GM23338 (cell line): ENCODE measurements at regions not wholly inside any gene's neighbourhood (a gene's known extent, or its start where the extent isn't known, plus 50 kb on each side); places are given as distances from the start of the nearest gene placed in this dataset.

Experiments
- ATAC-seq: fragments of 200-7000 bp; cut with Tn5 transposase; 3 replicates; pipeline ENCODE4 v1.9.1; 2020
- DNase-seq: peaks from one replicate; pipeline ENCODE4 v3.0.0-alpha.2; 2015; ENCODE audit warnings: low spot score
- H2AFZ ChIP-seq: fragments of 200-600 bp; sonication (generic); 2 replicates; pipeline ENCODE4 v1.8.0; 2016; ENCODE audit warnings: antibody characterized with exemption, mild to moderate bottlenecking, moderate library complexity
- H3F3A ChIP-seq: fragments of 200-600 bp; sonication (generic); replicated peaks from 2 replicates; pipeline ENCODE4 v1.8.0; 2017; ENCODE audit warnings: antibody characterized with exemption, mixed run types, low read depth
- H3K27ac ChIP-seq: fragments of 200-600 bp; sonication (generic); 2 replicates; pipeline ENCODE4 v1.6.1; 2016; ENCODE audit warnings: low read depth
- H3K27me3 ChIP-seq: fragments of 200-600 bp; sonication (generic); 2 replicates; pipeline ENCODE4 v1.8.0; 2016; ENCODE audit warnings: mild to moderate bottlenecking, mixed run types, moderate library complexity; ENCODE audit not compliant: insufficient read depth
- H3K36me3 ChIP-seq: fragments of 200-600 bp; sonication (generic); 2 replicates; pipeline ENCODE4 v1.8.0; 2016; ENCODE audit warnings: mild to moderate bottlenecking; ENCODE audit not compliant: insufficient read depth
- H3K4me1 ChIP-seq: fragments of 200-600 bp; sonication (generic); 2 replicates; pipeline ENCODE4 v1.8.0; 2016; ENCODE audit warnings: mild to moderate bottlenecking, moderate library complexity; ENCODE audit not compliant: insufficient read depth
- H3K4me2 ChIP-seq: fragments of 200-600 bp; sonication (generic); 2 replicates; pipeline ENCODE4 v1.7.1; 2017; ENCODE audit warnings: mixed run types
- H3K4me3 ChIP-seq: fragments of 200-600 bp; sonication (generic); 2 replicates; pipeline ENCODE4 v1.6.1; 2016; ENCODE audit warnings: mixed run types
- H3K79me2 ChIP-seq: fragments of 200-600 bp; sonication (generic); replicated peaks from 2 replicates; pipeline ENCODE4 v1.8.0; 2017; ENCODE audit warnings: mild to moderate bottlenecking; ENCODE audit not compliant: insufficient read depth
- H3K9me2 ChIP-seq: fragments of 200-600 bp; sonication (generic); 2 replicates; pipeline ENCODE4 v1.8.0; 2017; ENCODE audit not compliant: insufficient read depth
- H4K20me1 ChIP-seq: fragments of 200-600 bp; sonication (generic); replicated peaks from 2 replicates; pipeline ENCODE4 v1.8.0; 2017; ENCODE audit warnings: mild to moderate bottlenecking; ENCODE audit not compliant: insufficient read depth
- H3K27ac Mint-ChIP-seq: 2 replicates; pipeline ENCODE4 v1.8.0; 2020; ENCODE audit warnings: inconsistent platforms, mild to moderate bottlenecking, moderate library complexity, mixed read lengths
- H3K27me3 Mint-ChIP-seq: 3 replicates; pipeline ENCODE4 v1.8.0; 2022; ENCODE audit warnings: low read depth, mild to moderate bottlenecking, moderate library complexity, mixed read lengths, inconsistent platforms; ENCODE audit not compliant: insufficient read depth, poor library complexity
- H3K36me3 Mint-ChIP-seq: 3 replicates; pipeline ENCODE4 v1.8.0; 2021; ENCODE audit warnings: low read depth, mild to moderate bottlenecking, inconsistent platforms, moderate library complexity, mixed read lengths
- H3K4me1 Mint-ChIP-seq: 3 replicates; pipeline ENCODE4 v1.8.0; 2020; ENCODE audit warnings: mild to moderate bottlenecking, inconsistent platforms, mixed read lengths
- H3K4me3 Mint-ChIP-seq: 3 replicates; pipeline ENCODE4 v1.8.0; 2021; ENCODE audit warnings: moderate library complexity, mild to moderate bottlenecking, inconsistent platforms, mixed read lengths
- H3K9me3 Mint-ChIP-seq: 3 replicates; pipeline ENCODE4 v1.8.0; 2020; ENCODE audit warnings: moderate library complexity, mild to moderate bottlenecking, inconsistent platforms, mixed read lengths
- CREB1 ChIP-seq: fragments of 250-450 bp; sonication (Bioruptor Pico); IDR thresholded peaks from 2 replicates; pipeline ENCODE4 v1.5.0; 2020; ENCODE audit warnings: low read depth, mild to moderate bottlenecking, moderate library complexity
- EZH2 ChIP-seq: fragments of 200-600 bp; sonication (generic); IDR thresholded peaks from one replicate; pipeline ENCODE4 v1.8.0; 2017; ENCODE audit warnings: antibody characterized with exemption, mild to moderate bottlenecking, low read depth; ENCODE audit not compliant: unreplicated experiment
- EZH2phosphoT487 ChIP-seq: fragments of 200-600 bp; sonication (generic); IDR thresholded peaks from one replicate; pipeline ENCODE4 v1.8.1; 2018; ENCODE audit warnings: antibody characterized with exemption; ENCODE audit not compliant: unreplicated experiment
- JUNB ChIP-seq: IDR thresholded peaks from one replicate; pipeline ENCODE4 v1.6.1; 2016; ENCODE audit warnings: antibody characterized with exemption; ENCODE audit not compliant: unreplicated experiment
- NANOG ChIP-seq: IDR thresholded peaks from 2 replicates; pipeline ENCODE4 v1.6.1; 2016; ENCODE audit warnings: antibody characterized with exemption, borderline replicate concordance
- POLR2AphosphoS5 ChIP-seq: IDR thresholded peaks from 2 replicates; pipeline ENCODE4 v1.6.1; 2016; ENCODE audit warnings: antibody characterized with exemption, low read depth
- STAT1 ChIP-seq: IDR thresholded peaks from one replicate; pipeline ENCODE4 v1.6.1; 2016; ENCODE audit warnings: antibody characterized with exemption; ENCODE audit not compliant: unreplicated experiment
- ZNF114 ChIP-seq: fragments of 250-450 bp; sonication (Bioruptor Pico); IDR thresholded peaks from 2 replicates; pipeline ENCODE4 v1.5.0; 2020; ENCODE audit warnings: mild to moderate bottlenecking, moderate library complexity
- ZNF331 ChIP-seq: fragments of 250-450 bp; sonication (Bioruptor Pico); IDR thresholded peaks from 2 replicates; pipeline ENCODE4 v1.5.0; 2020; ENCODE audit warnings: low read depth, mild to moderate bottlenecking, moderate library complexity
- TF ChIP-seq, protein P1 (sequence below): IDR thresholded peaks from one replicate; pipeline ENCODE4 v1.6.1; 2018; ENCODE audit warnings: antibody characterized with exemption; ENCODE audit not compliant: unreplicated experiment
- TF ChIP-seq, protein P2 (sequence below): fragments of 250-450 bp; sonication (Bioruptor Pico); IDR thresholded peaks from 2 replicates; pipeline ENCODE4 v1.5.0; 2020; ENCODE audit warnings: mild to moderate bottlenecking, moderate library complexity
- TF ChIP-seq, protein P3 (sequence below): IDR thresholded peaks from 2 replicates; pipeline ENCODE4 v1.6.1; 2016; ENCODE audit warnings: antibody characterized with exemption
- TF ChIP-seq, protein P4 (sequence below), 2 experiments: fragments of 200-600 bp in 1 of 2; sonication (generic) in 1 of 2; conservative IDR thresholded peaks; 2 replicates each; pipeline versions ENCODE4 v1.5.1 to v1.6.1; 2016 to 2017; ENCODE audit warnings: antibody characterized with exemption in 2 of 2, low read depth in 2 of 2, mild to moderate bottlenecking in 2 of 2, moderate library complexity in 1 of 2

DNA sequence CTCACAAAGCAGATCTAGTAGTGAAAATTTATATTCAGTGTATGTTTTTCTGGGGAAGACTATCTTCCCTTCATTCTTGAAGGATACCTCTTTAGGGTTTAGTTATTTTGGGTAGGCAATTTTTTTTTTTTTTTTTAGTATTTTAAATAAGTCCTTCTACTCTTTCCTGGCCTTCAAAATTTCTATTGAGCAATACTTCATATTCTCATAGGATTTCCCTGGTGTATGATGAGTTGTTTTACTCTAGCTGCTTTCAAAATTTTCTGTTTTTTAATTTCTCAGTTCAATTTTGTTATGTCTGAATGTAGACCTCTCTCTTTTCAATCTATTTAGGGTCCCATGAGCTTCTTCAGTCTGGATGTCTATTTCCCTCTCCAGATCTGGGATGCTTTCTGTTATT lies 74.3 kb upstream of the PLSCR4 start (continued):
- no peak for TF ChIP-seq CREB1
- TF ChIP-seq POLR2AphosphoS5 = no peak
- TF ChIP-seq STAT1 = no peak
- TF ChIP-seq, protein P1, sequence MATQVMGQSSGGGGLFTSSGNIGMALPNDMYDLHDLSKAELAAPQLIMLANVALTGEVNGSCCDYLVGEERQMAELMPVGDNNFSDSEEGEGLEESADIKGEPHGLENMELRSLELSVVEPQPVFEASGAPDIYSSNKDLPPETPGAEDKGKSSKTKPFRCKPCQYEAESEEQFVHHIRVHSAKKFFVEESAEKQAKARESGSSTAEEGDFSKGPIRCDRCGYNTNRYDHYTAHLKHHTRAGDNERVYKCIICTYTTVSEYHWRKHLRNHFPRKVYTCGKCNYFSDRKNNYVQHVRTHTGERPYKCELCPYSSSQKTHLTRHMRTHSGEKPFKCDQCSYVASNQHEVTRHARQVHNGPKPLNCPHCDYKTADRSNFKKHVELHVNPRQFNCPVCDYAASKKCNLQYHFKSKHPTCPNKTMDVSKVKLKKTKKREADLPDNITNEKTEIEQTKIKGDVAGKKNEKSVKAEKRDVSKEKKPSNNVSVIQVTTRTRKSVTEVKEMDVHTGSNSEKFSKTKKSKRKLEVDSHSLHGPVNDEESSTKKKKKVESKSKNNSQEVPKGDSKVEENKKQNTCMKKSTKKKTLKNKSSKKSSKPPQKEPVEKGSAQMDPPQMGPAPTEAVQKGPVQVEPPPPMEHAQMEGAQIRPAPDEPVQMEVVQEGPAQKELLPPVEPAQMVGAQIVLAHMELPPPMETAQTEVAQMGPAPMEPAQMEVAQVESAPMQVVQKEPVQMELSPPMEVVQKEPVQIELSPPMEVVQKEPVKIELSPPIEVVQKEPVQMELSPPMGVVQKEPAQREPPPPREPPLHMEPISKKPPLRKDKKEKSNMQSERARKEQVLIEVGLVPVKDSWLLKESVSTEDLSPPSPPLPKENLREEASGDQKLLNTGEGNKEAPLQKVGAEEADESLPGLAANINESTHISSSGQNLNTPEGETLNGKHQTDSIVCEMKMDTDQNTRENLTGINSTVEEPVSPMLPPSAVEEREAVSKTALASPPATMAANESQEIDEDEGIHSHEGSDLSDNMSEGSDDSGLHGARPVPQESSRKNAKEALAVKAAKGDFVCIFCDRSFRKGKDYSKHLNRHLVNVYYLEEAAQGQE = no peak

DNA sequence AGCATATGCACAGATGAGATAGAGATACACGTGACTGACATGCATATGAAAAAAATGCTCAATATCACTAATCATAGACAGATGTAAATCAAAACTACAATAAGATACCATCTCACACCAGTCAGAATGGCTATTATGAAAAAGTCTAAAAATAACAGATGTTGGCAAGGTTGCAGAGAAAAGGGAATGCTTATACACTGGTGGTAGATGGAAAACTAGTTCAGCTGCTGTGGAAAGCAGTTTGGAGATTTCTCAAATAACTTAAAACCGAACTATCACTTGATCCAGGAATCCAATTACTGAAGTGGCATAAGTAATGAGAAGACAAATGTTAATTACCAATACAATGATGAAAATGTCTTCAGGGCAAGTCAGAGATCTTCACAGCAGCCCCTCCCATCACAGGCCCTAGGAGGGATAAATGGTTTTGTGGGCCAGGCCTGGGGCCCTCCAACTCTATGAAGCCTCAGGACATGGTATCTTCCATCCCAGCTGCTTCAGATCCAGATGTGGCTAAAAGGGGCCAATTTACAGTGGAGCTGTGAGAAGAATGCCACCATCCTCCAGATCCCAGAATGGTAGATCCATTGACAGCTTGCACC lies 71.4 kb upstream of the PLSCR4 start:
- Mint-ChIP-seq H3K4me3 (no peak overlapping the region), H3K4me1 (no peaks in the 10 kb centered on the region)

More for the DNA sequence above, 71.4 kb upstream of the PLSCR4 start:
- Histone ChIP-seq H3K4me2 (no peak overlapping the region), H2AFZ (no peak overlapping the region), H3K4me1 (no peaks in the 10 kb centered on the region), H3K27ac (no peak overlapping the region), H3K9me2 (0 out of 2 replicates have a peak, but pooled peaks cover 6% of the 10 kb centered on the region), H4K20me1 (no peaks in the 10 kb centered on the region), H3F3A (no peaks in the 10 kb centered on the region), H3K4me3 (no peak overlapping the region), H3K79me2 (no peaks in the 10 kb centered on the region), H3K36me3 (no peaks in the 10 kb centered on the region), H3K27me3 (no peaks in the 10 kb centered on the region)
- peaks cover 7% of the 10 kb centered on the region for H3K36me3 Mint-ChIP-seq
- ATAC-seq (no peak), DNase-seq (no peak)
- no peak overlapping the region for H3K27ac Mint-ChIP-seq
- H3K9me3 Mint-ChIP-seq = peaks cover 2% of the 10 kb centered on the region; the same call in 1 of the 3 replicates
- peaks cover 1% of the 10 kb centered on the region for H3K27me3 Mint-ChIP-seq
- TF ChIP-seq POLR2AphosphoS5 = no peak
- TF ChIP-seq, protein P2, sequence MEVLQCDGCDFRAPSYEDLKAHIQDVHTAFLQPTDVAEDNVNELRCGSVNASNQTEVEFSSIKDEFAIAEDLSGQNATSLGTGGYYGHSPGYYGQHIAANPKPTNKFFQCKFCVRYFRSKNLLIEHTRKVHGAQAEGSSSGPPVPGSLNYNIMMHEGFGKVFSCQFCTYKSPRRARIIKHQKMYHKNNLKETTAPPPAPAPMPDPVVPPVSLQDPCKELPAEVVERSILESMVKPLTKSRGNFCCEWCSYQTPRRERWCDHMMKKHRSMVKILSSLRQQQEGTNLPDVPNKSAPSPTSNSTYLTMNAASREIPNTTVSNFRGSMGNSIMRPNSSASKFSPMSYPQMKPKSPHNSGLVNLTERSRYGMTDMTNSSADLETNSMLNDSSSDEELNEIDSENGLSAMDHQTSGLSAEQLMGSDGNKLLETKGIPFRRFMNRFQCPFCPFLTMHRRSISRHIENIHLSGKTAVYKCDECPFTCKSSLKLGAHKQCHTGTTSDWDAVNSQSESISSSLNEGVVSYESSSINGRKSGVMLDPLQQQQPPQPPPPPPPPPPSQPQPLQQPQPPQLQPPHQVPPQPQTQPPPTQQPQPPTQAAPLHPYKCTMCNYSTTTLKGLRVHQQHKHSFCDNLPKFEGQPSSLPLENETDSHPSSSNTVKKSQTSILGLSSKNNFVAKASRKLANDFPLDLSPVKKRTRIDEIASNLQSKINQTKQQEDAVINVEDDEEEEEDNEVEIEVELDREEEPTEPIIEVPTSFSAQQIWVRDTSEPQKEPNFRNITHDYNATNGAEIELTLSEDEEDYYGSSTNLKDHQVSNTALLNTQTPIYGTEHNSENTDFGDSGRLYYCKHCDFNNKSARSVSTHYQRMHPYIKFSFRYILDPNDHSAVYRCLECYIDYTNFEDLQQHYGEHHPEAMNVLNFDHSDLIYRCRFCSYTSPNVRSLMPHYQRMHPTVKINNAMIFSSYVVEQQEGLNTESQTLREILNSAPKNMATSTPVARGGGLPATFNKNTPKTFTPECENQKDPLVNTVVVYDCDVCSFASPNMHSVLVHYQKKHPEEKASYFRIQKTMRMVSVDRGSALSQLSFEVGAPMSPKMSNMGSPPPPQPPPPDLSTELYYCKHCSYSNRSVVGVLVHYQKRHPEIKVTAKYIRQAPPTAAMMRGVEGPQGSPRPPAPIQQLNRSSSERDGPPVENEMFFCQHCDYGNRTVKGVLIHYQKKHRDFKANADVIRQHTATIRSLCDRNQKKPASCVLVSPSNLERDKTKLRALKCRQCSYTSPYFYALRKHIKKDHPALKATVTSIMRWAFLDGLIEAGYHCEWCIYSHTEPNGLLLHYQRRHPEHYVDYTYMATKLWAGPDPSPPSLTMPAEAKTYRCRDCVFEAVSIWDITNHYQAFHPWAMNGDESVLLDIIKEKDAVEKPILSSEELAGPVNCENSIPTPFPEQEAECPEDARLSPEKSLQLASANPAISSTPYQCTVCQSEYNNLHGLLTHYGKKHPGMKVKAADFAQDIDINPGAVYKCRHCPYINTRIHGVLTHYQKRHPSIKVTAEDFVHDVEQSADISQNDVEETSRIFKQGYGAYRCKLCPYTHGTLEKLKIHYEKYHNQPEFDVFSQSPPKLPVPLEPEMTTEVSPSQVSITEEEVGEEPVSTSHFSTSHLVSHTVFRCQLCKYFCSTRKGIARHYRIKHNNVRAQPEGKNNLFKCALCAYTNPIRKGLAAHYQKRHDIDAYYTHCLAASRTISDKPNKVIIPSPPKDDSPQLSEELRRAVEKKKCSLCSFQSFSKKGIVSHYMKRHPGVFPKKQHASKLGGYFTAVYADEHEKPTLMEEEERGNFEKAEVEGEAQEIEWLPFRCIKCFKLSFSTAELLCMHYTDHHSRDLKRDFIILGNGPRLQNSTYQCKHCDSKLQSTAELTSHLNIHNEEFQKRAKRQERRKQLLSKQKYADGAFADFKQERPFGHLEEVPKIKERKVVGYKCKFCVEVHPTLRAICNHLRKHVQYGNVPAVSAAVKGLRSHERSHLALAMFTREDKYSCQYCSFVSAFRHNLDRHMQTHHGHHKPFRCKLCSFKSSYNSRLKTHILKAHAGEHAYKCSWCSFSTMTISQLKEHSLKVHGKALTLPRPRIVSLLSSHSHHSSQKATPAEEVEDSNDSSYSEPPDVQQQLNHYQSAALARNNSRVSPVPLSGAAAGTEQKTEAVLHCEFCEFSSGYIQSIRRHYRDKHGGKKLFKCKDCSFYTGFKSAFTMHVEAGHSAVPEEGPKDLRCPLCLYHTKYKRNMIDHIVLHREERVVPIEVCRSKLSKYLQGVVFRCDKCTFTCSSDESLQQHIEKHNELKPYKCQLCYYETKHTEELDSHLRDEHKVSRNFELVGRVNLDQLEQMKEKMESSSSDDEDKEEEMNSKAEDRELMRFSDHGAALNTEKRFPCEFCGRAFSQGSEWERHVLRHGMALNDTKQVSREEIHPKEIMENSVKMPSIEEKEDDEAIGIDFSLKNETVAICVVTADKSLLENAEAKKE (CRISPR knock-in tag) = no peak
- TF ChIP-seq JUNB = no peak
- no peak for TF ChIP-seq ZNF114
- no peak for TF ChIP-seq STAT1
- TF ChIP-seq, protein P3, sequence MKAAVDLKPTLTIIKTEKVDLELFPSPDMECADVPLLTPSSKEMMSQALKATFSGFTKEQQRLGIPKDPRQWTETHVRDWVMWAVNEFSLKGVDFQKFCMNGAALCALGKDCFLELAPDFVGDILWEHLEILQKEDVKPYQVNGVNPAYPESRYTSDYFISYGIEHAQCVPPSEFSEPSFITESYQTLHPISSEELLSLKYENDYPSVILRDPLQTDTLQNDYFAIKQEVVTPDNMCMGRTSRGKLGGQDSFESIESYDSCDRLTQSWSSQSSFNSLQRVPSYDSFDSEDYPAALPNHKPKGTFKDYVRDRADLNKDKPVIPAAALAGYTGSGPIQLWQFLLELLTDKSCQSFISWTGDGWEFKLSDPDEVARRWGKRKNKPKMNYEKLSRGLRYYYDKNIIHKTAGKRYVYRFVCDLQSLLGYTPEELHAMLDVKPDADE = no peak
- TF ChIP-seq EZH2phosphoT487 = no peak
- no peak for TF ChIP-seq ZNF331
- TF ChIP-seq, protein P4, sequence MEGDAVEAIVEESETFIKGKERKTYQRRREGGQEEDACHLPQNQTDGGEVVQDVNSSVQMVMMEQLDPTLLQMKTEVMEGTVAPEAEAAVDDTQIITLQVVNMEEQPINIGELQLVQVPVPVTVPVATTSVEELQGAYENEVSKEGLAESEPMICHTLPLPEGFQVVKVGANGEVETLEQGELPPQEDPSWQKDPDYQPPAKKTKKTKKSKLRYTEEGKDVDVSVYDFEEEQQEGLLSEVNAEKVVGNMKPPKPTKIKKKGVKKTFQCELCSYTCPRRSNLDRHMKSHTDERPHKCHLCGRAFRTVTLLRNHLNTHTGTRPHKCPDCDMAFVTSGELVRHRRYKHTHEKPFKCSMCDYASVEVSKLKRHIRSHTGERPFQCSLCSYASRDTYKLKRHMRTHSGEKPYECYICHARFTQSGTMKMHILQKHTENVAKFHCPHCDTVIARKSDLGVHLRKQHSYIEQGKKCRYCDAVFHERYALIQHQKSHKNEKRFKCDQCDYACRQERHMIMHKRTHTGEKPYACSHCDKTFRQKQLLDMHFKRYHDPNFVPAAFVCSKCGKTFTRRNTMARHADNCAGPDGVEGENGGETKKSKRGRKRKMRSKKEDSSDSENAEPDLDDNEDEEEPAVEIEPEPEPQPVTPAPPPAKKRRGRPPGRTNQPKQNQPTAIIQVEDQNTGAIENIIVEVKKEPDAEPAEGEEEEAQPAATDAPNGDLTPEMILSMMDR (conservative IDR thresholded peaks at IDR 0.05; ENCODE audit: low read depth in 2 of 2) = no peak
- no peak for TF ChIP-seq NANOG
- no peak for TF ChIP-seq EZH2
